GM18520 (cell line): ENCODE measurements at regions not wholly inside any gene's neighbourhood (a gene's known extent, or its start where the extent isn't known, plus 50 kb on each side); places are given as distances from the start of the nearest gene placed in this dataset.
"Not testable (repeated sequence)": the region's sequence is repeated elsewhere in the genome, so short reads cannot be mapped to it uniquely, and the experiment has no call there.

Source experiments
- ATAC-seq: cut with Tn5 transposase; IDR thresholded peaks from one replicate; pipeline ENCODE4 v1.9.1; 2021; ENCODE audit not compliant: unreplicated experiment

DNA sequence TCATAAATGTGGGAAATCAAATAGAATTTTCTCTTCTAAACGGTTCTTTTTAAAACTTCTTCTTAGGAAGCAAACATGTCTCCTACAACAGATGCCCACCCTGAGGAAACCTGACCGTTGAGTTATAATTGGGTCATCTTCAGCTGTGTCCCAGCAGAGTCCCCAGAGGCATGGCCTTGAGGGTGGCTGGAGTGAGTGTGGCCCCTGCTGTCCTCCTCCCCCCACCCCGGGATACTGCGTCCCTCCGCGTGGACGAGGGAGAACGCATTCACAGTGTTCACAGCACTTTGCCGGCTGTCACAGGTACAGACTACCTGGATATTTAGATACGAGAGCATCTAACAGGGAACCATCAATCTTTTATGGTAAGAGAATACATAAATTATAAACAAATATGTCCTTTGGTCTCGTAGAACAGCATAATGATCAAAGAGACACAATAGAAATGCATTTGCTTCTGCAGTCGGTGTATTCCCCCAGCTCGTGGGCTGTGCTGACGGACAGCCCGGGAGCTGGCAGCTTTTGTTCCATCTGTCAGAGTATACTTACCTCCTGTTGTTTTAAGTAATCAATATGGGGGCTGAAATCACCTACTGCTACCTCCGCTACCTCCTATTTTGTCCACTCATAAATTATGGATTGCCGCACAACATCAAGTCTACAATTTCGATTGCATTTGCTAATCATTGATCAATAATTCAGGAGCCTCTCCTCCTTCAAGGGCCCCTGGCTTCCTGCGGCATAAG, 214.7 kb downstream of the IRX2 start:
- no peak for ATAC-seq

DNA sequence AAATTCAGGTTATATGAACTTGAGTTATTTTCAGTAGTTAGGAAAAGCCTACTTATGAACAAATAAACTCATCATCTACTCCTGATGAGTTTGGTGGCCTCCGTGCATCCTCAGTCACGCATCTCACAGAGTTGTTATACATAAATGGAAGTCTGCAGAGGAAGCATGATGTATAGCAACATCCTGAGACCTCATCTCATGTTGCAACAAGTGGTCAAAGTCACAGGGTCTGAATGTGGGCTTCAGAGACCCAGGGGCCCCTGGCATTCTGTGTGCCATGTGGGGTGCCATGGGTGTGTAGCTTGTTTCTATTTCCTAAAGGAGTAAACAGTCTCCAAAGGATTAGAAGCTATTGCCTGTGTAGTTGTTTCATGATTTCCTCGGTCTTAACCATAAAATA, 216.5 kb downstream of the IRX2 start:
- no peak for ATAC-seq

DNA sequence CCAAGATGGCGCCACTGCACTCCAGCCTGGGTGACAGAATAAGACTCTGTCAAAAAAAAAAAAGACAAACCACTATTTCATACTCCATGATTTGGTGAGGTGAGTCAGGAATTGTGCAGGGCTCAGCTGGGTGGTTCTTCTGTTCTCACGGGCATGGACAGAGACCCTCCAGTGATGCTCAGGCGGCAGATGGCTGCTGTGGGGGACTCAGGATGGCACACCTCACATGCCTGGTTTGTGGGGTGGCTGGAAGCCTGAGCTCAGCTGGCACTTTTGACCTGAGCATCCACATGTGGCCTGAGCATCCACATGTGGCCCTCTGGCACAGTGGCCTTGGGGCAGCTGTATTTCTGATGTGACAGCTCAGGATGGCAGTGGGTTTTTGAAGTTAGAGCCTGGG, 217.2 kb downstream of the IRX2 start:
- no peak for ATAC-seq

DNA sequence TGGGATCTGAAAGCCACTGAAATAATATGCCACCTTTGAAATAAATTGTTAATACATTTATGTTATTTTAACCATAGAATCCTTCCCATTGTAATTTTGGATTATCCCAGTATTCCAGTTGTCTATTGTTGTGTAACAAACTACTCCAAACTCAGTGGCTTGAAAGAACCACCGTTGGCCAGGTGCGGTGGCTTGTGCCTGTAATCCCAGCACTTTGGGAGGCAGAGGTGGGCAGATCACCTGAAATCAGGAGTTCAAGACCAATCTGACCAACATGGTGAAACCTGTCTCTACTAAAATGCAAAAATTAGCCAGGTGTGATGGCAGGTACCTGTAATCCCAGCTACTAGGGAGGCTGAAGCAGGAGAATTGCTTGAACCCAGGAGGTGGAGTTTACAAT, 217.6 kb downstream of the IRX2 start:
- not testable (repeated sequence) for ATAC-seq

DNA sequence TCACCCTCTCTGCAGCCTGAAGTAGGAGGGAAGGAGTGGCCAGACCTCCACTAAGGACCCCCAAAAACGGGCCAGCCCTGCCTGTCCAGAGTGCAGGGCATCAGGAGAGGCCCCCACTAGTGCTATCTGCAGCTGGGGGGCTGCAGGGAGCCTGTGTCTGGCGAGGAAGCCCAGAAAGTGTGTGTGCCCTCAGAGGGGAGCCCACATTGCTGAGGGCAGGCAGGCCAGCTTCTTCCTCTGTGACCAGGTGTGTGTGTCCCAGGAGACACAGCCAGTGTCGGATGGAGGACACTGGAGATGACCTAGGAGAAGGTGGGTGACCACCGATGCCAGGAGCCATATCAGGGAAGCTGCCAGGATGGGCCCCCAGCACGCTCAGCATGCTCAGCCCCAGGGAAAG, 218.7 kb downstream of the IRX2 start:
- ATAC-seq: no peak

DNA sequence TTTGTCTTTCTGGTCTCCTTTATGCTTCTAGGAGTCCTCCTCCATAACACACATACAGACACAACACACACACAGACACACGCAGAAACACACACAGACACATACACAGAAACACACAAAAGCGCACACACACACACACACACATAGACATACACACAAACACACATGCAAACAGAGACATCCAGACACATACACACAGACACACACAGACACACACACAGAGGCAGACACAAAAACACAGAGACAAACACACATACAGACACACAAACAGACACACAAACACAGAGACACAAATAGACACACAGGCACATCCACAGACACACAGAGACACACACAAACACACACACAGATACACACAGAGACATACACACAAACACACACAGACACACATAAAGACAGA, 220.2 kb downstream of the IRX2 start:
- no peak for ATAC-seq

DNA sequence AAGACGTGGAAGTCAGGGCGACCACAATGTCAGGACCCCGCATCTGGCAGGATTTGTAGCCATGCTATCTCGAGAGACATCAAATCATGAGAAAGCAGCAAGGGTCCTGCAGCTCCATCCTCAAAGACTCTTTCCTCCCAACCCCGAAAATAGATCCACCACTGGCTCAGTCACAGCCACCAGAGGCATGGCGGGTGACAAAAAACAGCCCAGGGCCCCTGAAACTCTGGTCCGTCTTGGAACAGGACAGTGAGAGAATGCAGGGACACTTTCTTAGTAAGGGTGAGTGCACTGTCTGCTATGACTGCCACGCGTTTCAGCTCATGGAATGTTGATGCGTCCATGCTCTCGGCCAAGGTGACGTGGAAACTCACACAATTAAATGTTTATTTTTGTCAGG, 220.9 kb downstream of the IRX2 start:
- ATAC-seq: no peak

DNA sequence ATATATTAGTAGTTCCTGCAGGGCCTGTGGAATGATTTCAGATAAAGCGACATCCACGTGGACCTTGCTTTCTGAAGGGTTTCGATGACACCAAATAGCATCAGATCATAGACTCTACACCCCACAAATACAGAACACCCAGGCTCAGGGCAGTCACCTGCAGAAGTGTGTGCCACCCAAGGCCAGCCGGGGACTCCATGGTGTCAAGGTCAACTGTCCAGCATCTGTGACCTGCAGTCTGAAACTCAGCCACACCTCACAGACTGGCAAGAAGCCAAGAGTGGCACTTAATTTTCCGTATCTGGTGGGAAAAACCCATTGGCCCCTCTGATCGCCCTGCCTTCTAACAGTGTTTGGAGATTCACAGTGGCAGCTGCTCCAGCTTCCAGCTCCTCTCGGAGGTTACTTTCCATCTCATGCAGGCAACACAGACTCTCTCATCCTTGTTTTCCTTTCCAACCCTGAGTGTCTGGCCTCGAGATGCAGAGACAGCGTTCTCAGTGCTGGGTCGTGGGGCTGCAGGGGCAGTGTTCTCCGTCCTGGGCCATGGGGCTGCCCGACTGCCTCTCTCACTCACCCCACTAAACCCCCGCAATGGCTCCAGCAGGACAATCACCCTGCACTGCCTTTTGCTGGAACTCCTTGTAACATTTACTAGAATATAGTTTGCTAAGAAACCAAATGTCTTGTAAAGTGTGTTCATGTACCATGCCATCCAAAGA, 221.9 kb downstream of the IRX2 start:
- ATAC-seq: no peak

DNA sequence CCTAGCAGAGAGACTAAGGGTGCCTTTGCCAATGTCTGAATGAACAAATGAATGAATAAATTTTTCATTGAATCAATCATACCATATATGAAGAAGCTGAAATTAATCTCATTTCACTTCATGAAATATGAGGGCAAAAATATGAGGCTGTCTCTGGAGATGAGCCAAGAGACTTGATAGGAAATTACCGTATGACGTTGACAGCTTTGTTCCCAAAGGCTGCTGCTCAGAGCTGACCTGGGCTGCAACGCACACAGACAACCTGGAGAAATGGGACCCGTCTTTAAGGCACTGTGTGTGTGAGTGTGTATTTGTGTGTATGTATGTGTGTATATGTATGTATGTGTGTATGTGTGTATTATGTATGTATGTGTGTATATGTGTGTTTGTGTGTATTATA, 226.1 kb downstream of the IRX2 start:
- ATAC-seq: no peak

DNA sequence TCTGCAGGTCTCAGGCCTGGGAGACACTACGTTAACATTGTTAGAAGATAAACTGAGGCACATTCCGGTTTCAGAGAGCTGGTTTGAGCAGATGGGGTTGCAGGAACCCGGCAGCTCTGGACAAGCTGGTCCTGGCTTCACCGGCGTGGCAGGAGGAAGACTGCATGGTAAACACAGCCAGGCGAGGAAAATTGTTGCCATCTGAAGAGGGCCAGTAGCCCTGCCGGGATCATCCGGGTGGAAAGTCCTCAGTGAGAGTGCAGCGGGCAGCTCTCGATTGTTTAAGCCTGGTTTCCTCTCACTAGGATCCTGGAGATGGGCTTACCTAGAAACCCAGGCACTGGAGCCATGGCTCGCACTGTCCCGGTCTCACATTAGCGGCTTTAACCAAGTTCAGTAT, 226.9 kb downstream of the IRX2 start:
- ATAC-seq: no peak

DNA sequence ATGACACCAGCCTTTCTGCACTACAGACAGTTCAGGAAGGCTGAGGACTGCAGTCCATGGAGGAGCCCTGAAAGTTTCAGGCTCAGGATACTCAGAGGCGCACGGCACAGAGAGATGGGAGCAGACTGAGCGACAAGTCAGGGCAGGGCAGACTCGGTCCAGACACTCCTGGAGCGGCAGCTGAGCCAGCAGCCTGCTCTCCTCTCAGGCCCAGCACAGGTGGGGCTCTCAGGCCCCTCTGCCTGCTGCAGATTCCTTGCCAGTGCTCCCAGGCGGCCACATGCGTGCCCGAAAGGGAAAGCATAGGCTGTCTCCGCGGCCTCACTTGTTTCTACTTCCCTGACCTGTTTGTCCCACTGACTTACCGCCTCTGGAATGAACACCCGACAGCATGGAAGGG, 228.3 kb downstream of the IRX2 start:
- ATAC-seq: no peak

DNA sequence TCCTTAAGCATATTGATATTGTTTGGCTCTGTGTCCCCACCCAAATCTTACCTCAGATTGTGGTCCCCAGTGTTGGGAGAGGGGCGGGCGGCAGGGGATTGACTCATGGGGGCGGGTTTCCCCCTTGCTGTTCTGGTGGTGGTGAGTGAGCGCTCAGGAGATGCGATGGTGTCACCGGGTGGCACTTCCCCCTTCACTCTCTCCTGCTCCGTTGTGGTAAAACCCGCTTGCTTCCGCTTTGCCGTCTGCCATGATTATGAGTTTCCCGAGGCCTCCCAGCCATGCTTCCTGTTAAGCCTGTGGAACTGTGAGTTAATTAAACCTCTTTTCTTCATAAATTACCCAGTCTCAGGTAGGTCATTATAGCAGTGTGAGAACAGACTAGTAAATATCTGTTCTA, 229.1 kb downstream of the IRX2 start:
- ATAC-seq: no peak

DNA sequence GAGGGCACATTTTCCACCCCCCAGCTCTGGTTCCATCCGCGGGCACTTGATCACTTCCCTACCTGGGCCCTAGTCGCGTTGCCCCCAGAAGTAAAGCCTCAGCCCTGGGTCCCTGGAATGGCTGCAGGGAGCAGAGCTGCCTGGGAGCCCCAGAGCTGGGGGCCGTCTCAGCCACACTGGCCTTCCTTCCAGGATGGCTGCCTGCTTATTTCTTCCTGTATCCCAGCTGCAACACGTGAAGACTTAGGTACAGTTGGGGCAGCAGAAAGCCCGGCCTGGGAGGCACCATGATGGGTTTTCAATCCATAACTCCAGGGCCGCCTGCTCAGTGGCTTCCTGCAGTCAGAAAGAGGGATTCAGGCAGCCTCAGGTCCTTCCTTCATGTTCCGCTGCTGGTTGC, 232.3 kb downstream of the IRX2 start:
- ATAC-seq: no peak

DNA sequence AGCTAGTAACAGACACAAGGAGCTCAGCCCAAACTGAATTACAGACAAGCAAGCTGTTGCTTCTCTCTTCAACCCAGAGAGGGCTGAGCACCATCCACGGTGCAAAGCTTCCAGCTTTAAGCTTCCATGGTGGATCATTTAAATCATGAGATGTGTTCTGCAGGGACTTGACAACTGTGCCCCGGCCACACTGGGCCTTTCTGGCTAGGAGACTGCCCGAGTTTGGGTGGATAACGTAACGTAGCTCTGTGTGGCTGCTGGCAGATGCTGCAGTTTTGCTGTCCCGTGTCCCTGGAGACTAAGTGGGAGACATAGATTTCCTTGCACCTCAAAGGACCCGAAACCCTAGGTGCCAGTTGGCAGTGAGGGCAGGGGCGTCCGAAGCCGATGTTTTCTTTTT, 234.0 kb downstream of the IRX2 start:
- ATAC-seq: no peak

DNA sequence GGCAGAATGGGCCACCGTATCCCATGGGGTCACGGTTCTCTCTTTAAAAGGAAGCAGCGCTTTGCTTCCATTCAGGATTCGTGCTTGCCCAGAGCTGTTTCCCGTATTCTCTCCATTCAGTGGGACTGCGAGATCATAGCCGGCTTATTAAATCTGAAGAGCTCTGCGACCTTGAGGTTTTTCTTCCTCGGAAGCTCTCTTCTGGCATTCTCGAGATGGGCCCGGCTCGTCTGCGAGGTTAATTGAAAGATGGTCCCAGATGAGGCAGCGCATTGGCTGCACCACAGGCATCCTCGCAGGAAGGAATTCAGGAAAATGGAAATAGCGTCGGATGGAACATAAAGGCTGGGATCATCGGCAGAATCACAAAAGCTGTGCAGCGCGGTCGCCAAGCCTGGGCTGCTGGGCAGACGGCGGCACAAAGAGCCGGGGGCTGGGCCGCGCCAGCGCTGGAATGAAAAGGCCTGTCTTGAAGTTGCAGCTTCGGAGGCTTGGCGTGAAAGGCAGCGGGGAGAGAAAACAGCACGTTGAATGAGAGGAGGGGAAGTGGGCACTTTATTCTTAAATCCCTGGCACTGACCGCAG, 236.2 kb downstream of the IRX2 start:
- ATAC-seq: no peak

DNA sequence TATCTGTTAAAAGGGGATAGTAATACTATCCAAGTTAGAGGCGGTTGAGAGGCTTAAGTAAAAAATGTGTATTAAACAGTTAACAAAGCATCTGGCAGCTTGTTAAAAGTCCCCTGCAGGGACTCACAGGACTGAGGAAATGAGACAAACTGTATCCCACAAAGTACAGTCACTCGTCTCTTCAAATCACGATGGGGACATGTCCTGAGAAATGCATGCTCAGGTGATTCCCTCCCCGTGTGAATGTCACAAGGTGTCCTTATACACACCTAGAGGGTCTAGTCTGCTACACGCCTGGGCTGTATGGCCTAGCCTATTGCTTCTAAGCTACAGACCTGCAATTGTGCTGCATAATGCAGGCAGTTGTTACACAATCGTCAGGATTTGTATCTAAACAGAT, 237.0 kb downstream of the IRX2 start:
- no peak for ATAC-seq

DNA sequence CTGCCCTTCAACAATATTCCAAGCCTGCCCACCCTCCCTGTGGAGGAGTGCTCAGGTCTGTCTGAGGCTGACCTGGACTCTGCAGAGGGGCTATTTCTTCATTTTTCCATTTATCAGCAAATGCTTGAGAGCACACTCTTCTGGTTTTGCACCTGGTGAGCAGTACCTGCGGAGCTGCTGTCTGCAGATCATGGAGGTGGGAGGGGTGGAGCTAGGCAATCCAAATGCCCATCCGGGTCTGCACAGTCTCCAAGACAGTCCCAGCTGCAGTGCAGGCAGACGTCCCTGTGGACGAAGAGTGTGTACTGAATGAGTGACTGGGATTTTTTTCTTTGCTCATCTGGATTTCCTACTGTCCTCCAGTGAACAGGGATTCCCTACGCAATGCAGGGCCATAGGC, 239.8 kb downstream of the IRX2 start:
- no peak for ATAC-seq

DNA sequence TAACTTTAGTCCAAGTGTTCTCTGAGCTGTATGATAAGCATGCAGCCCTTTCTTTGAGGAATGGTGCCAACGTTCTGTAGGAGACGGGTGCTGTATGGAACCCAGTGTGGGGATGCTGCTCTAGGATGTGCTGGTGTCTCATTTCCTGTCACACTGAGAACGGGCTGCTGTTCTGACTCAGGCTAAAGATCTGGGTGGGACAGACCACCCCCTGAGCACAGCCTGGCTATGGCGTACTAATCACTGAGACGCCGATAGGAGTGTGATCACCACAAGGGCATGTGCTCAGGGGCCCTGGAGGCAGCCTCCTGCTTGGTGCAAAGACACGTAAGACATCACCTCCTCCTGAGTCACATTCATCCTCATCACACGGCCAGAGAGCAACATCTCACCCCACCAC, 240.4 kb downstream of the IRX2 start:
- ATAC-seq: no peak

DNA sequence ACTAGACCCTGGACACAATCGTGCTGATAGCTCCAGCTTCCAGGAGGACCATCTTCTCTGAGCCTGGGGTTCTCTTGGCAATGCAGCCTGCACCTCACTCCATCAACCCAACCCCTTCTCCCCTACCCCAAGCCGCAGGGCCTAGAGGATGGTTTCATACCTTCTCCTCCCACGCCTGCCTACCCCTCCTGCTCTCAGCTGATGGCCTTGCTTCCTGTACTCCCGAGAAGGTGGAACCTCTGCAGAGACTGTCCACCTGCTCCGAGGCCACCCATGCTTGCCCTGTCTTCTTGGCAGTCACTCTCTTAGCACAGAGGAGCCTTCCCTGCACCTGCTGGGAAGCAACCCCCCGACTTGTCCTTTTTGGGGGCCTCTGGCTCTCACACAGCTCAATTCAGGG, 241.9 kb downstream of the IRX2 start:
- ATAC-seq: no peak

DNA sequence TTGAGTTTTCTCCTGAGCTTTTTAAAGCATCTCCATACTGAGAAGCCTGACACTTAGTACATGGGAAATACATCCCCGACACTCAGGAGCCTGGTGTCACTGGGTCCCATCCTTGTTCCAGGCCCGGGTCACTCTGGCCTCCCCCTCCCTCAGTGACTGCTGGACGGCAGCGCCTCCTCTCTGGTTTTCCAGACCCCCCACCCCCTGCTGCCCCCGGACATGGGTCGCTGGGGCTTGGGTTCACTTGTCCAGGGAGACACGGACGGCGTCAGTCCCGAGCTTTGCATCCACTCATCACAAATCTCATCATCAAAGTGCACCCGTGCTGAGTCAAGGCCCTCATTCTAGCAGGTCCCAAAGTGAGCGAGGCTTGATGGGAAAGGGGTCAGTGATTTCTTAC, 243.0 kb downstream of the IRX2 start:
- no peak for ATAC-seq

DNA sequence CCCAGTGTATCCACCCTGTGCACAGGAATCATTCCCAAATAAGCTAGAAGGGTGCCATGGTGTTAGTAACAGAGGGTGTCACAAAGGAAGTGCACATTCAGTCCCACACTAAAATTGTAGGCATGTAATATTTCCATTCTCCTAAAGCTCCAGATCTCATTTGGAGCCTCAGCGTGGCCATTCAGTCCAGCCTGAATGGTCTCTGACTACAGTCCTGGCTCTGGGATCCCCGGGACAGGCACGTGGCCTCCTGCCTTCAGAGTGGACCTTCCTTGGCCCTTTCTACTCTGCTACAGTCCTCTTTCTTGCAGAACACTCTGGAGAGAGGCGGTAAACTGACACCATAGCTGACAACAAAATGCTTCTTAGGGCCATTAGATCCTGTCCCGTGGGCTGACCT, 243.9 kb downstream of the IRX2 start:
- ATAC-seq: no peak

DNA sequence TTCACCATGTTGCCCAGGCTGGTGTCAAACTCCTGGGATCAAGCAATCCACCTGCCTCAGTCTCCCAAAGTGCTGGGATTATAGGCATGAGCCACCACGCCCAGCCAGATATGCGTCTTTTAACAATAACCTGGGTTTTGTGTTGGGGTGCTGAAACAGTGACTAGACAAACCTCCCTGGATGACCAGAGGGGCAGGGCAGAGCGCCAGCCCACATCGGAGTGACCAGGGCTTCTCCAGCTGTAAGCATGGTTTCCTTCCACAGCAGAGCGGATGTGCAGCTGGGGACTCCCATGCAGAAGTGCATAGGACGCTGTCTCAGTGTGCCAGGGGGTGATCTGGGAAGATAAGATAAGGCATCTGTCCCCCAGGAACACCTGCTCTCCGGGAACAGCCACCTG, 244.9 kb downstream of the IRX2 start:
- ATAC-seq: no peak

DNA sequence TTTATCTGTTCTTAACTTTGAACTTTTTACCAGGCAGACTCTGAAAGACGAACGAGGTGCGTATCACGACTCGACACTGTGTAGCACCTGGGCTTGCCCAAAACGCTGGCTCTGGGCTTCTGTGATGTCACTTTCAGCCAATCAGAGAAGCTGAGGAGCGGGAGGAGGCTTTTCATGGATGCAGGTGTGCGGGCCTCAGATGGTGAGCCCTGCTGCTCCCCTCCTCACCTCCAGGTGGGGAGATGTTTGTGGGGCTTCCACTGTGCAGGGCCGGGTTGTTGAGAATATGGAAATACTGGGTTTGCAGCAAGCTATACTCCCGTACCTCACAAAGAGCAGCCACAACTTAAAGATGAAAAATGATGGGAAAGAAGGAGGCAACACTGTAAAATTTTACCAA, 246.3 kb downstream of the IRX2 start:
- no peak for ATAC-seq
